HG03064 (cell line): ENCODE measurements at regions not wholly inside any gene's neighbourhood (a gene's known extent, or its start where the extent isn't known, plus 50 kb on each side); places are given as distances from the start of the nearest gene placed in this dataset.

Source experiments
- ATAC-seq: cut with Tn5 transposase; IDR thresholded peaks from one replicate; pipeline ENCODE4 v1.9.1; 2021; ENCODE audit warnings: low read depth; ENCODE audit not compliant: unreplicated experiment

DNA sequence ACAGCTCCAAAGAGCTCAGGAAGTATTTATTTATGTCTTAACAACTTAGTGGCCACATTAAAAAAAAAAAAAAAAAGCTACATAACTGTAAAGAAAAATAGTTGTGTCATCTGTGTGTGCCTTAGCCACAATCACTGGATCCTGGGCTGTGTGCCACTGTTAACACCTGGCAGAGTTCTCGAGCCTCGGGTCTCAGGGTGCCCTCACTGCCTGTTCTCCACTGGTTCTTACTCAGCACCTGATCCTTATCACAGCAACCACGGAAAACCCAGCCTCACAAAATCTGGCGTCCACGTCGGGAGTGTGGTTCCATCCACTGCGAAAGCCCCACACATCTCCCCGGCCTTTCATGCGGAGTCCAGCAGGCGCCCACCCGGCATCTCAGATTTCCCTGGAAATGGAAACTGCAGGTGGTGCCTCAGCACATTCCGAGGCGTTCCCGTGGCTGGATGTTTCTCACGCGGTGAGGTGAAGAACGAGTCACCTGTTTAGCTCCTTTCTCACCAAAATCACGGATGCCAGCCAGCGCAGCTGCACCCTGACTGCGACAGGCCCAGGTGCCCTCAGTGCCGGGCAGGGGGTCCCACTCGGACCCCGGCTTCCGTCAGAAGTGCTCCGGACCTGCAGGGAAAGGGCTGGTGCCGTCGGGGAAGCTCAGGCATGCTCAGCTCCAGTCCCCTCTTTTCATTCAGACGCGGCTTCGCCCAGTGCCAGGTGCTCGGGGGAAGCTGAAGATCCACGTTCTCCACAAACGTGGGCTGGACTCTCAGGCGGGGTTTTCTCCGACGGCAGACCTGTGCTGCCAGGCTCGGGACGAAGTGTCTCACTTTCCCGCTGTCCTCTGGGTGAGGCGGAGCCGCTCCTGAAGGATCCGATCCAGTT lies 198.7 kb upstream of the SALL3 start:
- ATAC-seq, result no peak

DNA sequence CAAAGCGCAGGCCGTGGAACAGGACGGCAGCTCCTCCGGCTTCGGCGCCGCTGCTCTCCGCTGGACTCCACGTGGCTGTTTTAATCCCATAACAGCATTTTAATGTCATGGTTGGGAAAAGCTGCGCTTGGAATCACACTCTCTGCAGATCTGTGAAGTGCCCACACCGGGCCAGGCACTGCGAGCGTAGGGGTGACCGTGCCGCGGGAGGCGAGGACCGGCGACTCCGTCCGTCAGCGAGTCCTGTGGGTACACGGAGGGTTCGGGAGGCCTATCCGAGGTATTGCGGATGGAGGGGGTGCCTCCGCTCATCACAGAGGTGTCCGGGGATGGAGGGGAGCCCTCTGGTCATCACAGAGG lies 198.0 kb upstream of the SALL3 start:
- no peak for ATAC-seq

DNA sequence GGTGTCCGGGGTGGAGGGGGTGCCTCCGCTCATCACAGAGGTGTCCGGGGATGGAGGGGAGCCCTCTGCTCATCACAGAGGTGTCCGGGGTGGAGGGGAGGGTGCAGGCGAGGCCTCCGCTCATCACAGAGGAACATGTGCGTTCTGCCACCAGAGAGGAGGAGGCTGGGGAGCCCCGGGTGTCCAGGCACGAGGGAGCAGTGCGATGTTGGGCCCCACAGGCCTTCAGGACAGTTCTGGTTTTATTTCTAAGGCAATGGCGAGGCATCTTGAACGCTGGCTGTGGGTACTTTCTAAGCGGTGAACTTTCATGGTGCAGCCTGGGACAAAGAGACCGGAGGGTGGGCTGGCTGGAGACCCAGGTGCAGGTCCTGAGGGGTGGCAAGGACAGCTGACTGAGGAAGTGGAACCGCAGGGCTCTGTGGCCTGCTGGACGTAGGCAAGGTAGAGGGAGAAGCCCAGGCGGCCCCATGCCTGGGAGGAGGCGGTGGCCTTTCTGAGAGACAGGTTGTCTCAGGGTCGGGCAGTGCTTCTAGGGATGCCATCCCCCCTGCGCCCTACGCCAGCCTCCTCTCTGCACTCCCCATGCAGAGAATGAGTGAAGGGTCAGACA lies 196.6 kb upstream of the SALL3 start:
- ATAC-seq, result no peak

DNA sequence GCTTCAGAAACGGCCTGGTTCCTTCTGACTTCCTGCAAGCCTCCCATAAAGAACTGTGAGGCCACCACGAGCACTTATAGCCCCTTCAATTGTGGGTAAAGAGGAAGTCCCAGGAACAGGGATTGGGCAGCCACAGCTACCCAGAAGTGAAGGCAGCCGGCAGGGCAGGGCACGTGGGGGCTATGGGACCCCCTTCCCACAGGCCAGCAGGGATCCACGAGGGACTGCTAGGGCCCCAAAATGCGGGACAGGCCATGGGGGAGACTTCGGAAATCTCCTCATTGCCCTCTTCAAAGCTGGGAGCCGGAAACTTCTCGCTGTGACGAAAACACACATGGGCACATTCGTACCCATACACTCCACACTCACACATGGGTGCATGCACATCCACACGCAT lies 196.1 kb upstream of the SALL3 start:
- no peak for ATAC-seq

DNA sequence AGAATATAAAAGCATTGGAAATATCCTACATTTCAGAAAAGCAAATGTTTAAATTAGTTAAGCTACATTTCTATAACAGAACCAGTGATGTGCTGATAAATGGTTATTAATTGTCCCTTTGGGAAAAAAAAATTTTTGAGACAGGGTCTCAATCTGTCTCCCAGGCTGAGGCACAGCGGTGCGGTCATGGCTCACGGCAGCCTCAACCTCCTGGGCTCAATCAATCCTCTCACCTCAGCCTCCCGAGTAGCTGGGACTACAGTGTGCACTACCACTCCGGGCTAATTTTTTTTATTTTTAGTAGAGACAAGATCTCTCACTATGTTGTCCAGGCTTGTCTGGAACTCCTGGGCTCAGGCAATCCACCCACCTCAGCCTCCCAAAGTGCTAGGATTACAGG lies 194.8 kb upstream of the SALL3 start:
- no peak for ATAC-seq

DNA sequence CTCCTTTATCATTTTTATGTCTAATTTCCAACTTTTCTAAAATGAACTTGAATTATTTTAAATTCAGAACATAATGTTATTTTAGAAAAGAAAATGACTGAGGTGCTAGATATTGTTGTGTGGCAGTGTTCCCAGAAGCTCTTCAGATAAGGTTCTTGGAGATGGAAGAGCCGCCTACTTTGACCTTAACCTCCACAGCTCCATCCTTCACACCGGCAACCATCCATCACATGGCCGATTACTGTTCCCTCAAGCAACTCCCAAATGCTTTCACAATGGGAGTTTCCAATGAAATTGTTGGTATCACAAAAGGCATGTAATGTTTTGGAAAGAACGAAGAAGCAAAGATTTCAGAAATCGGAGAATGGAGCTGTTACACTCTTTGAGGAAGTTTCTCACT lies 193.9 kb upstream of the SALL3 start:
- ATAC-seq, result no peak

DNA sequence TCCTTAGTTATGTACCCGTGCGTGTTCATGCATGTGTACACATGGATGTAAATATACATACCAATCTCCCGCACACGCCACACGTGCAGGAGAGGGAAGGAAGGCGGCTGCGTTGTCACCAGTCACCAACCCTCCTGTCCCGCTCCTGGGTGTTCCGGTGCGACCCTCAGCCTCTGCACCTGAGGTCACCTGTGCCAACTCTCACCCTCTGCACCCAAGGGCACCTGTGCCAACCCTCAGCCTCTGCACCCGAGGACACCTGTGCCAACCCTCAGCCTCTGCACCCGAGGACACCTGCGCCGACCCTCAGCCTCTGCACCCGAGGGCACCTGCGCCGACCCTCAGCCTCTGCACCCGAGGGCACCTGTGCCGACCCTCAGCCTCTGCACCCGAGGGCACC lies 192.8 kb upstream of the SALL3 start:
- no peak for ATAC-seq

DNA sequence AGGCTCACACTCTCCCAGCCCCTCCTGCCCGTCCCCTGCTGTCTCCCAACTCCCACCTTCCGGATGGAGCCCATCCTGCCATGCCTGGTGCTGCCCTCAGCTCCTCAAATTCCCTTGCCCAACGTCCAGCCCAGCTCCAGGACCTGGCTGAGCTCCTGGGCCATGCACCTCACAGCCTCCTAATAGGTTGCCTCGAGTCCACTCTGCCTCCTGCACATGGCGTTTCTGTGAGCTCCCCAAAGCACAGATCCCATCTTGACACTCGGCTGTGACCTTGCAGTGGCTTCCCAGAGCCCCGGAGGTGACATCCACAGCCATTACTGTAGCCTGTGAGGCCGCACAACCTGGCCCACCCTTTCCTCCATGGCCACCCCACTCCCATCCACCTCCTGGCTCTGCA lies 191.9 kb upstream of the SALL3 start:
- no peak for ATAC-seq

DNA sequence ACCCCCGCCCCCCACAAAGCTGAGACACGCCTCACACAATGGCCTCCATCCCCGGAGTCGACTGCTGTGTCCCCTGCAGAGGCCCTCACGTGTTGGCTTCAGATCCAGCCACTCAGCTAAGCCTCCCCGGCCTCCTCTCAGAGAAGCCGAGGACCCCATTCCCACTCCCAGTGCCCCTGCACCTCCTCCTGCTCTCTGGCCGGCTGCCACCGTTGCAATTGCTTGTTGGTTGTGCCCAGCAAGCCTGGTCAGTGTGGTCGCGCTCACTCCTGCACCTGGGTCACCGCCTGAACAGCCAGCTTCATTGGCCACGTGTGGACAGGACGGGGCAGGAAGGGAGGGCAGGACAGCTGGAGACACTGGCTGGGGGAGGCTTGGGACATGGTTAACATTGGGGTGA lies 191.5 kb upstream of the SALL3 start:
- no peak for ATAC-seq

DNA sequence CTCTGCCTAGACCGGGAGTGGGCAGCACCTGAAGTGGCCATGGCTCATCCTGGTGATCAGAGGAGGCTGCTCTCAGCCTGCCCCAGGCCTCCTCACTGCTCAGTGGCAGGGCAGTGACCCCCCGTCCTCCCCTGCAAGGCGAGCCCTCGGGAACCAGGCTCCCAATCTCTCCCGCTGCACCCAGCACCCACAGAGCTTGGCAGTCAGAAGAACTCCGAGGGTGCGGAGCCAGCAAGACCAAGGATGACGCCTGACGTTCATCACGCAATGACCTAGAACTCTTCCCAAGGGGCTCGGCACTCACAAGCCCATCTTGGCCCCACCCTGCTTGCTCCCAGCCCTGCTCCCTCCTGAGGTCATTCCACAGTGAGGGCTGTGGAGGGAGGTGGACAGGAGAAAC lies 189.8 kb upstream of the SALL3 start:
- no peak for ATAC-seq

DNA sequence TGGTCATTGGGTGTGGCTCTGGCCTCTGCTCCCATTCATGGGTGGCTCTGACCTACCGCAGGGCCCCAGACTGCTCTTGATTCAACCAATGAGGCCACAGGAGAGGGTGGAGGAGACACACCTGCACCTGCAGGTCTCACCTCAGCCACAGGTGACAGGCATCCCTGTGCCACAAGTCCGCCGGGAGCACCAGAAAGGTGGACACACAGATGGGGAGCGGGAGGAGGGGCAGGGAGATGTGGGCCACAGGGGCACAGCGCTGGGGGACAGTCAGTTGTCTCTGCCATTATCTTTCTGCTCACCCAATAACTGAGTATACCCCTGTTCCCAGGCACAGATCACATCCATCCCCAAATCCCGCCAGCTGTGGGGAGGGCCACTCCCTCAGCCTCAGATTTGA lies 189.1 kb upstream of the SALL3 start:
- no peak for ATAC-seq

DNA sequence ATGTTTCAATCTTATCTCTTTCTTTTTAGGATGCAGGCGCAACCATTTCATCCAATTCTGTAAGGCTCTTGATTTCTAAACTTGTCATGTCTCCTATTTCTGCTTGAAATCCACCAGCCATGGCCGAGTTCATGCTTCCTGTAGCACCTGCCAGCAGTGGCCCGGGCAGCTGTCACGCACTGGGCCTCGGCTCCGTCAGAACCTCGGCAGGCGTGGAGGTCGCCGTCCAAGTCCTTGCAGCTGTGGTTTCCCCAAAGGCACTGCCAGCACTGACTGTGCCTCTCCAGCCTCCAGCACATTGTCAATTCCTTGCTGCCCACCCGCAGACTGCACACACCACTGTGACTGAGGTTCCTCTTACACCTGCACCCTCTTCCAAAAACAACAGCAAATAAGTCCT lies 188.7 kb upstream of the SALL3 start:
- ATAC-seq, result no peak

DNA sequence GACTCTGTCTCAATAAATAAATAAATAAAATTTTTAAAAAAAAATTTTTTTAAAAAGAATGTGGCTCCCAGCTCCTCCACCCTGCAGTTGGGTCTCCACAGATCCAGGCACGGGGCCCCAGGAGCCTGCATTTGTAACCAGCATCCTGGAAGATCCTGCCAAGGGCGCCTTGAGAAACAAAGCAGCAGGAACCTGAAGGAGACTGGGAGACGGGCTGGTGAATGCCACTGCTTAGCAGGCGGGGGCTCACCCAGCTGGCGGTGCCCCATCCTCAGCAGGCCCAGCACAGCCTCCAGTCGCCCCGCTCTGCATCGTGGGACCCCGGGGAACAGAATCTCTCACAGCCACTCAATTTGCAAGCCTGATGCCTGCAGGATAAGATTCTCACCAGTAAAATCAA lies 187.5 kb upstream of the SALL3 start:
- no peak for ATAC-seq

DNA sequence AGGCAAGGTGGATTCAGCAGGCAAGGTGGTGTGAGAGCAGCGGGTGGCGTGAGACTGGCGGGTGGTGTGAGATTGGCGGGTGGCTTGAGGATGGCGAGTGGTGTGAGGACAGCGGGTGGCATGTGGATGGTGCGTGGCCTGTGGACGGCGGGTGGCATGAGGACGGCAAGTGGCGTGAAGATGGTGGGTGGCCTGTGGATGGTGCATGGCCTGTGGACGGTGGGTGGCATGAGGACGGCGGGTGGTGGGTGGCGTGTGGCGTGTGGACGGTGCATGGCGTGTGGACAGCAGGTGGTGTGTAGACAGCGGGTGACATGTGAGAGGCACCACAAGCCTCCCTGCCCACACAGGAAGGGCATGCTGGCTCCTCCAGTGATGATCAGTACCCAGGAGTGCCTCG lies 186.9 kb upstream of the SALL3 start:
- ATAC-seq, result no peak

DNA sequence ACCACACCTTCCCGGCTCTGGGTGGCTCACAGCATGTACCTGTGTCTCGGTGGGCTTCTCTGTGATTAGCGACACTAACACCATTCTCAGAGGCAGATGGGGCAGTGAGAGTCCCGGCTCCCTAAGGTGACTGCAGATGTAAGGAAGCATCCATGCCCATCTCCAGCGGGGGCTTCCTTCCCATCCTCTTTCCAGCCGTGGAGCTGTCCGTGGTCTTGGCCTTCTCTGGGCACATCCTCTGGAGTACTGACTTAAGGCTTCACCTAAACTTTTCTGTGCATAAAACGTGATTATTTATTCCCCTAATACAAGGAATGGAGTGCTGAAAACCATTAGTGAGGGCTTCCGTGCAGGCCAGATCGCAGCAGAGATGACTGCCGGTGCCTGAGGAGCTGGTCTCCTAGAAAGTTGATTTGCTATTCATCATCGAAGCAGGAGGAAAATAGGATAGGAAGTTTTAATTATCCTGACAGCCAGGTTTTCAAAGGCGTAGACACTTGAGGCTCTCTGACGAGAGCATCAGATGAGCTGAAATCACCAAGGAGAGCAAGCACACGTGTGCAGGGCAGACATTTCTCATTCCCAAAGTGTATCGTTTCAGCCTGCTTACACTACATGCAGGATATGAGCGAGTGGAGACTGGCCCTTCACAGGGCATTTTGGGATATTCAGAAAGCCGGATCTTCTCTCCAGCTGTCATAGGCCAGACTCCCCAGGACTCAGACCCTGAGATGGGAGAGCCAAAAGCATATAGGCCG lies 186.1 kb upstream of the SALL3 start:
- ATAC-seq, result no peak

DNA sequence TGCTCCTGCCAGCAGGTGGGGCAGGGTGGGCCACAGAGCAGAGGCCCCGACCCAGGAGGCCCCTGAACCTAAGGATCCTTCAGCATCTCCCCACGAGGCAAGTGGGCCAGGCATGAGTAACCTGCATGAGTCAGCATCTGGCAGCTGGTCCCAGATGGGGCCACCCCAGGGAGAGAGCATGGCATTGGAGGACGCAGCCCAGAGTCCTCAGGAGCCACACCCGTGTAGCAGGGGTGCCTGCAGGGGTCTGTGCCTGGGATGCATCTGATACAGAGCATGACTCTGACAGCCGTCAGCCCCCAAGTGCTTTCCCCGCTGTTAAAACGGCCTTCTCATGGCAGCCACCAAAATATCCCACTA lies 185.6 kb upstream of the SALL3 start:
- no peak for ATAC-seq

DNA sequence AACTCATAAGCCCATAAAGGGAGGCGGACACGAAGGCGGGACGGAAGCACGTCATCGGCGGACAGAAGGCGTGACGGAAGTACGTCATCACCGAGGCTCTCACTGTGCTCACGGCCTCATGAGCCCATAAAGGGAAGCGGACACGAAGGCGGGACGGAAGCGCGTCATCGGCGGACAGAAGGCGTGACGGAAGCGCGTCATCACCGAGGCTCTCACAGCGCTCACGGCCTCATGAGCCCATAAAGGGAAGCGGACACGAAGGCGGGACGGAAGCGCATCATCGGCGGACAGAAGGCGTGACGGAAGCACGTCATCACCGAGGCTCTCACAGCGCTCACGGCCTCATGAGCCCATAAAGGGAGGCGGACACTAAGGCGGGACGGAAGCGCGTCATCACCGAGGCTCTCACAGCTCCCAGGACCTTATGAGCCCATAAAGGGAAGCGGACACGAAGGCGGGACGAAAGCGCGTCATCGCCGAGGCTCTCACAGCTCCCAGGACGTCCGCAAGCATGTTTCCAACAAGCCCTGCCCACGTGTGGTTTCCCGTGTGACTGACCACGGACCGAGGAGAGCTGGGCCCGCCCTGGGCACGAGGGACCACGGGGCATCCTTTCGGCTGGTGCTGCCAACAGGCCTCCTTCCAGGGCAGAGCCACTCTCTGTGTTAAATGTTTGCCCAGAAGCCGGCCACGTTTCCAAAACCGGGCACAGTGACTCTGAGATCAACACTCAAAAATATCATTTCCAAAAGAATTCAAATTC lies 182.7 kb upstream of the SALL3 start:
- ATAC-seq, result no peak

DNA sequence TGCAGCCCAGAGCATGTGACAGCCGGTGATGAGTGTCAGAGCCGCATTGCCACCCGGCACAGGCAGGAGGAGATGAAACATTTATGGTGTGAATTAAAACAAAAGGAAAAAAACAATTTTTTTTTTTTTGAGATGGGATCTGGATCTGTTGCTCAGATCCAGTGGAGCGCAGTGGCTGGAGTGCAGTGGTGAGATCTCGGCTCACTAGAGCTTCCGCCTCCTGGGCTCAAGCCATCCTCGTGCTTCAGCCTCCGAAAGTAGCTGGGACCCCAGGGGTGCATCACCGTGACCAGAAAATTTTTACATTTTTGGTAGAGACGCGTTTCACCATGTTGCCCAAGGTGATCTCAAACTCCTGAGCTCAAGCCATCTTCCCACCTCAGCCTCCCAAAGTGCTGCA lies 182.1 kb upstream of the SALL3 start:
- no peak for ATAC-seq

DNA sequence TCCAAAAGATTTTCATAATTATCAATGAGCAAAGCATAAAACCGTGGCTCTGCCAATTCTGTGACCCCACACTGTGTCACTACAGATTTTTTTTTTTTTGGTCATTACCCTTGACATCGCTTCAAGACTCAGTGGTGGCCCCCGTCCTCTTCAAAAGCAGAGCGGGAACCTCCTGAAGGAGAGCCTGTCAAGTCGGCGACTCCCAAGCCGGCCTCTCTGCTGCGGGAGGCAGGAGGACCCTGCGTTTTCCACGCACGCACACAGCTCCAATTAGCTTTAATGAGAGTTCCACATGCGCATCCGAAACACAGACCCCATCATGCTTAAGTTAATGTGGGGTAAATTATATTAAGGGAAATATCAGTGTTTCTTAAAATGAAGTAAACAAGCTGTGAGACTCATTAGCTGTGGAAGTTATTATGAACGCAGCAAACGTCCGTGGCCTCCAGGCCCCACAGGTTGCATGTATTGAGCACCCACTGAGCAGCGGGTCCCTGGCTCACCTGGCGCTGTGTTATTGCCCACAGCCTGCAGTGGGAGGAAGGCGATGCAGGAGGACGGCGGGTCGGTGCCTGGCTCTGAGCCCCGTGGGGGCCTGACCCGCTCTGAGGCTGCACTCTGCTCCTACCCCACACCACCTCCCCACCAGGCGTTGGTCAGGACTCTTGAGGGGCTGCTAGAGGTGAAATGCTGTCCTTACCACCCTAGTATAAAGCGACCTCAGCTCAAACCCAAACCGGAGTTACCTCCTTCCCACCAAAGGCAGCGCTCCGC lies 181.0 kb upstream of the SALL3 start:
- ATAC-seq, result no peak

DNA sequence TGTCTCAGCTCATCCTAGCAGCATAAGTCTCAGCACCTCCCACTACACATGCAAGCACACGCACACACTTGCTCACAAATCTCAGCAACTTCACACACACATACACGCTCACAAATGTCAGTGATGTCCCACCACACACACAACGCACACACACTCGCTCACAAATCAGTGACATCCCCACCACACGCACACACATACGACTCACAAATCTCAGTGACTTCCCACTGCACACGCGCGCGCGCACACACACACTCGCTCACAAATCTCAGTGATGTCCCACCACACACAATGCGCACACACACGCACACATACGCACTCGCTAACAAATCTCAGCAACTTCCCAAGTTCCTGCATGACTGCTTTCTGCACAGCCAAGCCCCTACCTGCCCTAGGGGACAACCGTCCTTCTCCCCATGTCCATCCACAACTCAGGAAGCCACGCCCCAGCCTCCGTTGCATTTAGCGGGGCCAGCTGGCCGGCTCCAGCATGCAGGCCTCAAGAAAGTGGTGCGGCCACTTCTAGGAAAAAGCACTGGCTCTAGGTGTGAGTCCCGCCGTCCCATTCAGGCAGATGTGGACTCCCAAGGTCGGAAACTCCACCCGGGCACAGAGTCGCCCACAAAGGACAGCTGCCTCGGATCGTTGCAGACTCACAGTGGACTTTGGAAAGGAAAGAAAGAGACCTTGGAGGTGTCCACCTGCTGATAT lies 180.1 kb upstream of the SALL3 start:
- ATAC-seq, result no peak
